HG03175 (cell line): ENCODE measurements at regions not wholly inside any gene's neighbourhood (a gene's known extent, or its start where the extent isn't known, plus 50 kb on each side); places are given as distances from the start of the nearest gene placed in this dataset.
A peak's percentile ranks its signal among the peaks of the same experiment; 100 is the strongest.
"Not testable (repeated sequence)": the region's sequence is repeated elsewhere in the genome, so short reads cannot be mapped to it uniquely, and the experiment has no call there.

Source experiments
- ATAC-seq: cut with Tn5 transposase; IDR thresholded peaks from one replicate; pipeline ENCODE4 v1.9.1; 2021; ENCODE audit warnings: mild to moderate bottlenecking, moderate library complexity; ENCODE audit not compliant: unreplicated experiment

DNA sequence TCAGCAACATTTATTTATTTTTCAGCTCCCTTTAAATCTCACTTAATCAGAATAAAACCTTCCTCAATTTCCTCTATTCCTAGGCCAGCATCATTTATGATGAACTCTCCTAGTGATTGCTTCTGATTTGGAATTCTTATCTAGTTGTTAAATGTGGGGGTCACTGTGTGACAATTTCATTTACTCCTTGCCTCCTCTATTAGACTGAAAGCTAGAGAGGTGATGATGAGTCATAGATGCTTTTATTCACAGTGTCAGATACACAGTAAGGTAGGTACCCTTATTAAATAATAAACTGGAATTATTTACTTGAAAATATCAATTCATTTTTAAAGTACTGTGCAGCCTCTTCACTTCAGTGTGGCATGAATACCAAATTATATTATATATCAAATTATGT is 960.6 kb downstream of the MAT2B start:
- ATAC-seq = no peak

DNA sequence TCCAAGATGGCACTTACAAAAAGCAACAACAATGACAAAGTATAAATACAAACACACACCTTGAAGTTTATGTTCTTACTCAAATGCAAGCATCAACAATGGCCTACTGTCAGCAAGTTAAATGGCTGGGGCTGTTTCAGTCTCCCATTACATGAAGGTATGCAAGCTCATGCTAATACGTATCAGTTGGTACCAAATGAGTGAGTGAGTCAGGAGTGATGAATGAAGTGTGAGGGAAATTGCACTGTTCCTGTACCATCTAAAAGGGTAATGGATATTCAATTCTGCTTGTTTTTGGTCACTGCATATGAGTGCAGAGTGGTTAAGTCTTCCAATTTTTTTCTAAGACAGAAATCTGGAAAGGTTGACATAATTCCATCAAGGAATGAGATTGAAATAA is 964.9 kb downstream of the MAT2B start:
- ATAC-seq = no peak

DNA sequence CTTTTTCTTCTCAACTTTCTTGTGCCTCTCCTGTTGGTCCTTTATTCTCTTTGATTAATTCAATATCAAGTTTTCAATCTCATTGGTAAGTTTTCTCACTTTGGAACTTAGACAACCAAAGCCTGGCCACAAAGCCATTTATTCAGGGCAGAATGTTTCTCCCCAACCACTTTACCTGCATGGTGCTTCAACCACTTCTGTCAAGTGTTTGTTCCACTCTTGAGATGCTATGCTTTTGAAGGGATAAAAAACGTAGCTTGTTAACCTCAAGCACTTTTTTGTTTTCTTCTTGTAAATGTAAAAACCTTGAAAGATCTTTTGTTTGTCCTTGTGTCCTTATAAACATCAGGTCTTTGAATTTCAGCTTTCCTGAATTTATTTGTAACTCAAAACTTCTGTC is 966.7 kb downstream of the MAT2B start:
- ATAC-seq = no peak

DNA sequence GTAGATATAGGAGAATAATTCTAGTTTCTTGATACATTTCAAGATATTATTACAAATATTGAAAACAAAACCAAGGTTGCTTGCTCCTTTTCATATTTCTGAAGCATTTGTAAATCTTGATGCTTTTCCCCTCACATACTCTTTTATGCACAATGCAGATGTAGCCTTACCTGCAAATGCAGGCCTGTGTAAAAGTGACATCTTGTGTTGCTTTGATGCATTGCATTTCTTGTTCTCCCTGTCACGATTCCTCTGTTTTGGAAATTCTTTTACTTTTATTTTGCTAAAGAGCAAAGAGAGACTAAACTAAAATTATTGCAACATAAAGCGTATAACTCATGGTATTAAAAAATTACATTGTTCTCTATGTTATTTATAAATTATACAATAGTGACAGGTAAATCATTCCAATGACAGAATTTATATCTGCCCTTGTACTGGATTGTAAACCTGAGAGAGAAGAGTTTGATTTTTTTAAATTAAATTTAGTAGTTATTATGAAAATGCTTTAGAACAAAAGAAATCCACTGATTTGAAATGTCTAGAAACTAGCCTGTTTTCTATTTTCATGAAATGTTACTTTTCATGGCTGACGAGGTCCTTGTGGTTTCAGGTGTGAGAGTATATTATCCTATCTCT is 970.0 kb downstream of the MAT2B start:
- no peak for ATAC-seq

DNA sequence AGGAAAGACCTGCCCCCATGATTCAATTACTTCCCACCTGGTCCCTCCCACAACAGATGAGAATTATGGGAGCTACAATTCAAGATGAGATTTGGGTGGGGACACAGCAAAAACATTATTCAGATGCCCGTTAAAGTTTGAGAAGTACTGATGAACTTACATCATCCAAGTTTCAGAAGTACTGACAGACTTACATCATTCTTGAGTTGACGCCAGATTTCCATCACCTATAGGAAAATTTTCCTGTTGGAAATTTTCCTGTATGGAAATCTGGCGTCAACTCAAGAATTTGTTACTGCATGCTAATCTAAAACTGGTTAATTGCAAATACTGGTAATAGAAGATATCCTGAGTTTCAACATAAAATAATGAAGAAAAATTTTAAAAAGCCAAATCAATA is 975.9 kb downstream of the MAT2B start:
- no peak for ATAC-seq

DNA sequence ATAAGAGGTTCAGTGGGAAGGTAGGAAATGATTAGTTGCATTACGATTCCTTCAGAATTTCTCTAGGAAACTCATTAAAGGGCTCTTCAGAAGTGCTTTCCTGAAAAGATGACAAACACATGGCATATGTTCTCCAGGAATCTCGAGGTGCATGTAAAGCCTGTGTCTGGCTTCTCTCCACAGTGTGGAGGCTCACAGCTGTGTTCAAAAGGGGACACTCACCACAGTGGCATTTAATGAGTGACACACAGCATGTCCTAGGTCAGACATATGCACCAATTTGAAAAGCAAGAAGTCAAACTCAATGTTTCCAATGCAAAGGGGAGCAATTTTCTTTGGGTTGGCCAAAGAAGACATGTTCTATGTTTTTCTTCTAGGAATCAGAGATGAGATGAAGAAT is 976.9 kb downstream of the MAT2B start:
- no peak for ATAC-seq

DNA sequence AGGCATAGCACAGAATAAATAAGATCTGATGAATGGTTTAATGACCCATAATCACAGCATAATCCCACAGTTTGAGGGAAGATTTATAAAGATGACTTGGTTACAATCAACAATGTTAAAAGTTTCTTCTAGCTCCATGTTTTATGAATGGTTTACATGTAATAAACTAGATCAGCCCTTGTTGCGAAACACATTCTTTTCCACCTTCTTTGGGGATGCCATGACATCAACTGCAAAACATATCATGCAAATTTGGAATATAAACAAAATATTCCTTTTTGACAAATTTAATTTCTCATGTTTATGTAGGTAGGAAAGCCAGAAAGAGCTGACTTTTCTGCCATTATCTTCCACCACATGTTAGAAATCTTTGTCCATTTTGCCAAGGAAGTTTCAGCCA is 979.5 kb downstream of the MAT2B start:
- ATAC-seq = no peak

DNA sequence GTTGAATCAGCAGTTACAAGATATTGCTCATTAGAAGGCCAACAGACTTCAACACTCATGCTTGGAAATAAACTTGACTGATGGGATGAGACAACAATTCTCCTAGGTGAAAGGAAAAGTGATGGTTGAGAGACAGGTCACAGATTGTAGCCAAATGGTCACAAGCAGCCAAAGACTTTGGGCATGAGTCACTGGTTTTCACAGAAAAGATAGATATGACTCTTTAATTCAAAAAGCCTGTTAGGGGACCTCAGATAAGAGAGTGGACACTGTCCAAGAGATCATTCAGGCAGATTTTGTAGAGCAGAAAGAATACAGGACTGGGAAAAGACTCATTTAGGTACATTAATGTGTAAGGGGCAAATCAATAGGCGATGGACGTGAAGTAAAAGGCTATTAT is 982.5 kb downstream of the MAT2B start:
- no peak for ATAC-seq

DNA sequence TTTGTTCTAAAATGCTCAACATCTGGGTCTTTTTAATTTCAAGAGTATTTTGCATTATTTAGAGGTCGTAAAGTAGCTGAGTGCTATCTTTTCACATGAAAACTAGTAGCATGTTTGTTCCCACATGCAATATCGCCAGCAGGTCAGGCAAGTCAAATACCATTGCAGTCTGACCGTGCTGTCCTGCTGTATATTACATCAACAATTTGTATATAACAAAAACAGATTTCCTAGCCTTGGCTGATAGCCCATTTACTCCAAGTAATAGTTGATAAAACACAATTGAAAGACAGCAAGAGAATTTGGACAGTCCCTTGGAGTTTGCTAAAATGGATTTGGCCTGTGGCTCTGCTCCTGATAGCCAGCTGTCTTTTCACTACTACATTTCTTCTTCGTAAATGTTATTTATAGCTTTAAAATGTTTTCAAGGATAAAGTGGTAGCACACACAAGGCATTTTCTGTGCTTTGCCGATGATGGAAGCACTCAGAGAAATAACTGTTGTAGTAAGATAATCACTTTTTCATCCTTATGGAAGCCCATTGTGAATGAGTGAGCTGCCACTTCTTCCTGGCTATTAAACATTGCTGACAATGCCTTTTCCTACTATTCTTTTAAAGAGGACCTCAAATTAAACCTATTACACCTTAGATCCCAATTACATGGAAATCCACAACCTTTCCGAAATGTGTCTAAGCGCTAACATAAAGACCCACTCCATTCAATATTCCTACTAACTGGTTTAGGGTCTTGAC is 992.1 kb downstream of the MAT2B start:
- no peak for ATAC-seq

DNA sequence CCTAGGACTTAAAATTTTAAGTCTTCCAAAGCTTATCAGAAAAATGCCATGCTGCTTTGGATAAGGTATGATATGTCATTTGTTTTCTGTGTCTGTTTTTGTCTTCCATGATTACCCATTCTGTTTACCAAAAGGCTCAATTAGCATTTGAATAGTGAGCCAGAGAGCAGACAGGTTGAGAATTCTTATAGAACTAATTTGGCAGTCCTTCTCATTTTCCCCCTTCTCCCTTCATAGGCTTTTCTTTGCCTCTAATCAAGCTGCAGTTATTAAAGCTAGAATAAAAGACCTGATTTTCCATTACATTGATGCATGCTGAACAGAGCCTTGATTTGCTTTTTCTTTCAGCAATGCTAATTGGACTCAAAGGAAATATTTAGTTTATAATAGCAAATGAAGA is 993.0 kb downstream of the MAT2B start:
- ATAC-seq = no peak

DNA sequence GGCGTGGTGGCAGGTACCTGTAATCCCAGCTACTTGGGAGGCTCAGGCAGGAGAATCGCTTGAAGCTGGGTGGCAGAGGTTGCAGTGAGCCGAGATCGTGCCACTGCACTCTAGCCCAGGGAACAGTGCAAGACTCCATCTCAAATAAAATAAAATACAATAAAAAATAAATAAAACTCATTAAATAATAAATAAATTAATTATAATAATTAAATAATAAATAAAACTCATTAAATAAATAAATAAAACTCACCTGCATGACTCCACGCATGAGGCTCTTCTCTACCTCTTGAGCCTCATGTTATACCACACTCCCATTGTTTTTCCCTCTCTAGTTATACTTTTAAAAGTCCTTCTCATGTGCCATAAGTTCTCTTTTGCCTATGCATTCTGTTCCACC is 995.4 kb downstream of the MAT2B start:
- ATAC-seq = no peak

DNA sequence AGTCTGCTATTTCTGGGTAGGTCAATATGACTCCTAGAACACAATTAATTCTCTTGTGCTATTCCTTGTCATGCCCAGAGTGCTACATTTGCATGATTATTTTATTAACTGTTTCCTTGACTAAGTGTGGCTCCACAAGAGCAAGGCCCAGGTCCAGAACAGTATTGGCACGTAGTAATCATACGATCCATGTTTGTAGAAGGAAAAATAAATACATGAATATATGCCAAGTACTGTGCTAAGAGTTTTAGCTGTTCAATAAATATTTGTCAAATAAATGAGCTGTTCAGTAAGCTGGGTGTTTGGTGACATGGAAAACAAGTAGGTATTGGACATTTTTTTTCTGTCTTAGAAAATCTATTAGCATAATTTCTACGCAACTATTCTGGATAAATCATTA is 995.9 kb downstream of the MAT2B start:
- no peak for ATAC-seq

DNA sequence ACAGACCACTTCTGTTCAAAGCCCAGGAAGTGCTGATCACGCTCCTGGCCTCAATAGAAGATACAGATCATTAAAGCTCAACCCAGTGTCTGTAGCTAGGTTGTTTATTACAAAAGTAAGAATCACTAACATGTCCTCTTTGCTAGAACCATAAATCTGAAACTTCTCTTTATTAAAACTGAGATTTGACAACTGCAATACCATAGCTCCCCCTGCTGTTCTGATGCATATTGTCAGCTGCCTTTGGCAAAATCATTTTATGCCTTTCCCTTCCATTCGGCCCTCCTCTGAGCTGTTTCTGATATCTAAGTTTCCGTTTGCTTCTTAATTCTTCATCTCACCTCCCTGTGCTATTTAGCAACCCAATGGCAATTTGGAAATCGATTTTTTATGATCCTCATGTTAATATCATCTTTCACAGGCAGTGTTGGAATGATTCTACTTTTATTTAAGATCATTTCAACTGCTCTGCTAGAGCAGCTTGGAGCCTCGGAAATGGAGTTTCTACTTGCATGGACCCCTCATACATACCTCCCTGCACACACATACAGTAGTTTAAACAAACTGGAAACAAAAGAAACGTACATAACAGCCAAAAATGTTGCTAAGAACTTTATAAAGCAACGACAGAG is 998.8 kb downstream of the MAT2B start:
- ATAC-seq = peak; percentile 84

DNA sequence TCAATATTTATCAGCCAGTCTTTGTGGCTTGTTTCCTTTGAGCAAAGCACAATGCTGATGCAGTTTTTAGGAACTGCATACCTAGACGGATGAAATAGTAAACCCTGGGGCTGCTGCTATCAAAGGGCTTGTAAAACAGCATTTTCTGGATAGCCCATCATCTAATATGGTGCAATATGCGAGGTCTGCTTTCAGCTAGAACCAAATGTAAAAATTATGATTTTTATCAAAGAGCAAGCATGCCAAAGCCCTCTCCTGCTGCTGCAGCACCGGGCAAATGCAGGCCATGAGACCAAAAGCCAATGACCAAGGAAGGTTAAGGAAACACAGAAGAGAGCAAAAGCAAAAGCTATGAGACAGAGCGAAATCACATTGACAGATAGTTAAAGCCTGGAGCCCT is 1000.4 kb downstream of the MAT2B start:
- ATAC-seq = no peak

DNA sequence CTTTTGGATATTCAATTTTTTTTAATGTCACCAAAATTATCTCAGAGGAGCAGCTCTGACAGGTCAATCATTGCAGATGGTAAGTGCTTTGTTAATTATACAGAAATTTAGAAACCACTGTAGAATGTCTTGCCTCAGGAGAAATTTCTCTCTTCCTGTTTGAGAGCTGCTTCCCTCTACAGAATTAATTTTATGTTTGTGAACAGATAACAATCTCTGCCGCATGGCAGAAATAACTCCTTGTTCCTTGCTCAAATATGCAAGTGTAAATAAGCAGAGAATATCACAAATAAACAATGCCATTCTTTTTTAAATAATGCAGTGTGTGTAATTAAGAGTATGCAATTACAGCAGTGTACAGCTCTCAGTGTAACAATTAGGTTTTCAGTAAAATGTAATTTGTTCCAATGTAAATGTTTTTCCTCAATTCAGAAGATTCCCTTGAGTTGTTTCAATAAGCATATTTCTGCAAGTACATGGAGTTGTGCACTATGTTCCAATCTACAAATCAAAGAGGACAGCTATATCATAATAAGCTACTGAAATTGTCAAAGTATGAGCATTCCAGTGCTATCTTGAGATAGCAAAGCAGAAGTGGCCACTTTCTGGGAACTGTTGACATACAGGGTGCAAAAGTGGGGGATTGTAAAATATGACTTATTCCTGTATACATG is 1012.8 kb downstream of the MAT2B start:
- no peak for ATAC-seq

DNA sequence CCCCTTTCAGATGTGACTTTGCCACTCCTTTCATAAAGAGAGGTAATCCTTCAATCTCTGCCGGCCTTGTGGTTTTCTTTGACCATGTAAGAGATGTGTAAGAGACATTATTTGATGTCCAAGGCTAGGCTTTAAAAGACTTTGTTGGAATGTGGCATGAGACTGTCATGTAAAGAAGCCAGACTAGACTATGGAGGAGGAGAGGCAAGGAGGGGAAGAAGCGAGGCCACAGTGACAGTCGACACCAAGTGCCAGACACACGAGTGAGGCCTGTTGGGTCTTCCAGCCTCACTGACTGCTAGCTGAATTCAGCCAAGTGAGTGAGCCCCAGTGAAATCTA is 1013.3 kb downstream of the MAT2B start:
- no peak for ATAC-seq

DNA sequence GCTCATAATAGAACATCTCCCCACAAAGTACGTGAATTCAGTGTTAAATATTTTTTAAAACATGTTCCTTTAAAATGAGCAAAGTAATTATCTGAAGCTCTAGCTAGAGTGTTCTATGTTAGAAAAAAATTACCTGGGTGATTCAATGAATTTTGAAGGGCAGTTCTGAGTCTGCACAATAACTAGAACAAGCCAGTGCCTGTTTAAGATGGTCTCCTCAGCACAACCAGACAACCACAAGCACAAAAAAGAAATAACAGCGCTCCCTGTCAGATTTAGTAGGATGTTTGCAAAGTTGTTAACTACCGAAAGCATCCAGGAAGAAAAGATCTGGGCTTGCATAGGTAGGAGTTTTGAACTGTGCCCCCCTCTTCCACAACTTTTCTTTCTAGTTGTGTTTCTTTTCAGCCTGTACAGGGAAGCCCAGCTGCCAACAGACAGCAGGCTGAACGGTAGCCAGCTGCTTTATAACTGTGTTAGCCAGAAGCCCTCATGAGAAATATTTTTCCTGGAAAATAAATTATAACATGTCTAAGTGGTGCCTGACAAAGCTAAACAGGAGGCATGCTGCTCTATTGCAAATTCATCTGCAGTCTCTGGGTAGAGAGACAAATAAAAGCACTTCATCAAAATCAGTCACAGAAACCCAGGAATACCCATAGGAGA is 1026.9 kb downstream of the MAT2B start:
- ATAC-seq = no peak

DNA sequence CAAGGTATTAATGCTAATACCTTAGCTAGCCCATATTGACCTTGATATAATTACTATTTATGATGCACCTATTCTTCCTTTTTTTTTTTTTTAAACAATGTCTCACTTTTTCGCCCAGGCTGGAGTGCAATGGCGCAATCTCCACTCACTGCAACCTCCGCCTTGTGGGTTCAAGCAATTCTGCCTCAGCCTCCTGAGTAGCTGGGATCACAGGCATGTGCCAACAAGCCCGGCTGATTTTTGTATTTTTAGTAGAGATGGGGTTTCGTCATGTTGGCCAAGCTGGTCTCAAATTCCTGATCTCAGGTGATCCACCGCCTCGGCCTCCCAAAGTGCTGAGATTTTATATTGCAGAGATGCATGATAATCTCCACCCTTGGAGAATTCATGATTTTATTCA is 1028.0 kb downstream of the MAT2B start:
- not testable (repeated sequence) for ATAC-seq

DNA sequence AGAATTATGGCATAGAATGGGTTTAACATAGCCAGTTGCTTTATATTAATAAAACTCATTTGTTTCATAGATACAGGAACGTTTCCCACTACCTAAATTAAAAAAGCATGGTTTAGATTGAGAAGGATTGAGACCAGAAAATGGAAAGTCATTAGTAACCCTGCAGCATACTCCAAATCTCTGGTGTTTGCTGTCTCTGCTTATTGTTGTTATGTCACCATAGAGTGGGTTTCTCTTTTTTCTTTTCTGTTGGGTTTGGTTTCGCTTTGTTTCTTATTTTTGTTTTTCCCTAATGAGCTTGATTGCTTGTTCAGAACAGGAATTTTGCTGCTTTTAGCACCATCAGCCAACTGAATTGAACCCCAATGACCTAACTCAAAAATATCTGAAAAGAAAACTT is 1034.8 kb downstream of the MAT2B start:
- ATAC-seq = no peak

DNA sequence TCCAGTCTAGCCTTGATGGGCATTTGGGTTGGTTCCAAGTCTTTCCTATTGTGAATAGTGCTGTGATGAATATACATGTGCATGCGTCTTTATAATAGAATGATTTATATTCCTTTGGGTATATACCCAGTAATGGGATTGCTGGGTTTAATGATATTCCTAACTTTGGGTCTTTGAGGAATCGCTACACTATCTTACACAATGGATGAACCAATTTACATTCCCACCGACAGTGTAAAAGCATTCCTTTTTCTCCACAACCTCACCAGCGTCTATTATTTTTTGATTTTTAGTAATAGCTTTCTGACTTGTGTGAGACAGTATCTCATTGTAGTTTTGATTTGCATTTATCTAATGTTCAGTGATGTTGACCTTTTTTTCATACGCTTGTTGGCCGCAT is 1040.1 kb downstream of the MAT2B start:
- no peak for ATAC-seq

DNA sequence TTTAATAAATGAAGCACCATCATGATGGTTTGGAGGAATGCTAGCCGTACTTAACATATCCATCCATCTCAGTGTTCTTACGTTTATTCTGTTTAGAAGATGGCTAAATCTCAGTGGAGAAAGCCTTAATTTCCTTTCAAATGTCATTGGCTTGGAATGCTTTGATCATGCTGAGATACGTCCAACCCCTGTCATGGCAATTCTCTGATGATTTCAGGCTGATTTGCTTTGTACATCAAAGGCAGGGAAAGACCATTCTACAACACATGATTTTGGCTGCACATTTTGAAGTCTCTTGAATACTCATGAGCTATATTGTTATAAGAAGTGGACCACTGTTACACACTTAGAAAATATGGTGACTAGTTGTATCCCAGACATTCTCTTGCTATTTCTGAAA is 1048.4 kb downstream of the MAT2B start:
- ATAC-seq = no peak
